Gastroesophageal sphincter (tissue), 4 donors: ENCODE measurements at regions not wholly inside any gene's neighbourhood (a gene's known extent, or its start where the extent isn't known, plus 50 kb on each side); places are given as distances from the start of the nearest gene placed in this dataset.

Experiments
- ATAC-seq: fragments of 150-250 bp; one replicate; pipeline ENCODE4 v1.9.1; 2016; ENCODE audit warnings: mild to moderate bottlenecking, moderate library complexity
- H3K27ac ChIP-seq, 4 donors: fragments of 200-600 bp; sonication (generic) in 3 of 4; 1 replicate in 3 of 4; 2 replicates in 1 of 4; pipeline ENCODE4 v1.5.1; 2016 to 2019
- H3K27me3 ChIP-seq: fragments of 200-600 bp; sonication (generic); one replicate; pipeline ENCODE4 v1.5.1; 2019
- H3K36me3 ChIP-seq, 2 donors: fragments of 200-600 bp; sonication (generic); one replicate each; pipeline ENCODE4 v1.5.1; 2019; ENCODE audit warnings: control low read depth in 1 of 2
- H3K4me1 ChIP-seq, 3 donors: fragments of 200-600 bp; sonication (generic); 1 replicate in 2 of 3; 2 replicates in 1 of 3; pipeline ENCODE4 v1.5.1; 2016 to 2019; ENCODE audit warnings: control low read depth in 2 of 3
- H3K4me3 ChIP-seq, 2 donors: fragments of 200-600 bp; sonication (generic); one replicate each; pipeline ENCODE4 v1.5.1; 2019; ENCODE audit warnings: mild to moderate bottlenecking in 1 of 2, moderate library complexity in 1 of 2
- H3K9me3 ChIP-seq, 3 donors: fragments of 200-600 bp; sonication (generic); one replicate each; pipeline ENCODE4 v1.5.1; 2017 to 2019; ENCODE audit warnings: control low read depth in 2 of 3
- CTCF ChIP-seq, 4 experiments: fragments of 200-600 bp in 2 of 4; fragments of 450-650 bp in 2 of 4; sonication (generic) in 1 of 4; IDR thresholded peaks; one replicate each; pipeline ENCODE4 v1.5.1; 2017 to 2019; ENCODE audit warnings: antibody characterized with exemption in 4 of 4, mild to moderate bottlenecking in 2 of 4, moderate library complexity in 2 of 4
- EP300 ChIP-seq: sonication (generic); formaldehyde crosslinking; IDR thresholded peaks from one replicate; pipeline ENCODE4 v1.6.1; 2017; ENCODE audit warnings: antibody characterized with exemption, mild to moderate bottlenecking
- POLR2A ChIP-seq, 2 donors: fragments of 450-650 bp; IDR thresholded peaks; one replicate each; pipeline ENCODE4 v1.6.1; 2017; ENCODE audit warnings: antibody characterized with exemption in 2 of 2, mild to moderate bottlenecking in 2 of 2, moderate library complexity in 1 of 2
- POLR2AphosphoS5 ChIP-seq: sonication (generic); formaldehyde crosslinking; IDR thresholded peaks from one replicate; pipeline ENCODE4 v1.6.1; 2017; ENCODE audit warnings: antibody characterized with exemption
- WGBS, 2 donors: methylation state at CpG; one replicate each; pipeline ENCODE4 v1.1.5; 2018; ENCODE audit warnings: low coverage in 1 of 2; 5-methylcytosine and 5-hydroxymethylcytosine counted together

GRCh38 chr7:126378642-126379041 lies 874.1 kb downstream of the GRM8 start:
- Histone ChIP-seq H3K4me3 (no peak overlapping the region), H3K36me3 (no peaks in the 10 kb centered on the region), H3K27me3 (no peaks in the 10 kb centered on the region), H3K4me1 (no peaks in the 10 kb centered on the region), H3K27ac (no peak overlapping the region), H3K9me3 (no peaks in the 10 kb centered on the region)
- 28 to 60% methylated on average over 2 of the region's 2 CpGs for WGBS, 2 donors
- no peak for TF ChIP-seq CTCF (IDR thresholded peaks at IDR 0.05)
- no peak for TF ChIP-seq POLR2AphosphoS5
- TF ChIP-seq POLR2A (IDR thresholded peaks at IDR 0.05), result no peak
- no peak for TF ChIP-seq EP300
- ATAC-seq, result no peak

- 63 to 94% methylated on average over 1 of the region's 1 CpG for WGBS, 2 donors
- ATAC-seq, result no peak
- Histone ChIP-seq H3K9me3 (no peaks in the 10 kb centered on the region), H3K27me3 (no peaks in the 10 kb centered on the region), H3K4me3 (no peak overlapping the region), H3K27ac (no peak overlapping the region), H3K4me1 (no peaks in the 10 kb centered on the region), H3K36me3 (no peaks in the 10 kb centered on the region)
- TF ChIP-seq POLR2A (IDR thresholded peaks at IDR 0.05) (no peak), EP300 (no peak), CTCF (IDR thresholded peaks at IDR 0.05) (no peak), POLR2AphosphoS5 (no peak)
Measured at GRCh38 chr7:126370038-126370668, 882.6 kb downstream of the GRM8 start.

DNA sequence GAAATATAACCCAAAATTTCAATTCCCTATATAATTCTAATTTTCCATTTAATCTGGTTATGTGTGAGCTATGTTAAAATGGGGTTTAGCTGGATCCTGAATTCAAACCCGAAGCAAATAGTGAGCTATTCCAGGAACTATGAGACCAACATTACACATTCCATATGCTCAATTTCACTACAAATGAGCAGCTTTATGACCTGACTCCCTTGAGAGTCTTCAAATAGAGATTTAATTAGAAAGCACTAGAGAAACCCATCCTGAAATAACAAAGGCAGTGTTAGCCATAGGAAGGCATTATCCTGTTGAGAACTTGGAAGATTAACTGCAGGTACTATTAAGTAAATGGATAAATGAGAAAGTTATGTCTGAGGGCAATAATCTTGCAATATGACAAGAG lies 890.0 kb downstream of the GRM8 start:
- H3K4me1 ChIP-seq, result no peaks in the 10 kb centered on the region
- TF ChIP-seq POLR2AphosphoS5 (no peak), POLR2A (IDR thresholded peaks at IDR 0.05) (no peak), CTCF (IDR thresholded peaks at IDR 0.05) (no peak), EP300 (no peak)
- H3K9me3 ChIP-seq, result no peaks in the 10 kb centered on the region
- H3K4me3 ChIP-seq, result no peak overlapping the region
- H3K27ac ChIP-seq, result no peak overlapping the region
- 25 to 82% methylated on average over 1 of the region's 1 CpG for WGBS, 2 donors
- no peaks in the 10 kb centered on the region for H3K27me3 ChIP-seq
- H3K36me3 ChIP-seq, result no peaks in the 10 kb centered on the region
- no peak for ATAC-seq

DNA sequence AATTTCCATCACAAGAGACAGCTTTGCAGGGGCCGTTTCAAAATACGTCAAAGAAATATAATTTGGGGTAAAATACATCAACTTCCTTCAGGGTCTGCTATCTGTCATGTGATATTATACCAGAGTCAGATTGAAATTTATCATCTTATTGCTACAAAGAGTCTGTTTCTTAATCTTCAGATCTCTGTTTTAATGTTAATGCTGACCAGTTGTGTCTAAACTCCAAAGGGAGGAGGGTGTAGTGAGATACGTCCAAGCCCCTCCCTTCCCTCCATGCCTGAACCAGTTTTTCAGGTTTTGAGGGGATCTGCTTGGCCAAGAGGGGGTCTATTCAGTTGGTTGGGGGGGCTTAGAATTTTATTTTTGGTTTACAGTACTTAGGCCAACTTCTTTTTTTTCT lies 891.6 kb downstream of the GRM8 start:
- Histone ChIP-seq H3K4me3 (no peak overlapping the region), H3K27me3 (no peaks in the 10 kb centered on the region), H3K36me3 (no peaks in the 10 kb centered on the region), H3K27ac (no peak overlapping the region), H3K4me1 (no peaks in the 10 kb centered on the region), H3K9me3 (no peaks in the 10 kb centered on the region)
- TF ChIP-seq EP300, result no peak
- no peak for TF ChIP-seq POLR2AphosphoS5
- no peak for TF ChIP-seq CTCF (IDR thresholded peaks at IDR 0.05)
- TF ChIP-seq POLR2A (IDR thresholded peaks at IDR 0.05), result no peak
- 69 to 77% methylated on average over 3 of the region's 3 CpGs for WGBS, 2 donors
- no peak for ATAC-seq

- no peak for ATAC-seq
- H3K27me3 ChIP-seq, result no peaks in the 10 kb centered on the region
- TF ChIP-seq CTCF (IDR thresholded peaks at IDR 0.05) (no peak), POLR2AphosphoS5 (no peak), EP300 (no peak), POLR2A (IDR thresholded peaks at IDR 0.05) (no peak)
- no peaks in the 10 kb centered on the region for H3K4me1 ChIP-seq
- H3K27ac ChIP-seq, result no peak overlapping the region
- no peaks in the 10 kb centered on the region for H3K9me3 ChIP-seq
- no peak overlapping the region for H3K4me3 ChIP-seq
- H3K36me3 ChIP-seq, result no peaks in the 10 kb centered on the region
- 50 to 57% methylated on average over 4 of the region's 4 CpGs for WGBS, 2 donors
Measured at GRCh38 chr7:126339813-126340212, 912.9 kb downstream of the GRM8 start.
